Psoas muscle (tissue), 7 donors: ENCODE measurements at regions not wholly inside any gene's neighbourhood (a gene's known extent, or its start where the extent isn't known, plus 50 kb on each side); places are given as distances from the start of the nearest gene placed in this dataset.

ENCODE experiments used
- ATAC-seq, 4 donors: fragments of 200-7000 bp; cut with Tn5 transposase; one replicate each; pipeline ENCODE4 v1.9.1; 2020; ENCODE audit warnings: moderate library complexity in 3 of 4, mild to moderate bottlenecking in 2 of 4
- DNase-seq, 2 donors: peaks; one replicate each; pipeline ENCODE4 v3.0.0-alpha.2; 2020
- H3K27ac ChIP-seq: fragments of 200-600 bp; one replicate; pipeline ENCODE4 v1.8.0; 2022
- H3K27me3 ChIP-seq, 3 donors: fragments of 200-600 bp in 1 of 3; one replicate each; pipeline versions ENCODE4 v1.6.1 to v1.8.0; 2013 to 2022; ENCODE audit warnings: low read length in 2 of 3, mild to moderate bottlenecking in 2 of 3, moderate library complexity in 1 of 3; ENCODE audit not compliant: insufficient read depth in 3 of 3
- H3K36me3 ChIP-seq, 2 donors: fragments of 200-600 bp in 1 of 2; one replicate each; pipeline versions ENCODE4 v1.6.1 to v1.8.0; 2013 to 2022; ENCODE audit warnings: low read depth in 1 of 2, mild to moderate bottlenecking in 1 of 2, moderate library complexity in 1 of 2; ENCODE audit not compliant: insufficient read depth in 1 of 2
- H3K4me1 ChIP-seq: fragments of 200-600 bp; one replicate; pipeline ENCODE4 v1.8.0; 2022
- H3K4me3 ChIP-seq: fragments of 200-600 bp; one replicate; pipeline ENCODE4 v1.8.0; 2022; ENCODE audit warnings: mild to moderate bottlenecking
- H3K9me3 ChIP-seq: fragments of 200-600 bp; one replicate; pipeline ENCODE4 v1.8.0; 2022
- whole genome bisulfite sequencing, 3 donors: extraction: QIAGEN DNeasy Blood & Tissue Kit; methylation state at CpG; one replicate each; pipeline versions ENCODE4 v1.1.6 to v1.1.7; 2013; 5-methylcytosine and 5-hydroxymethylcytosine counted together
- intact Hi-C, 2 donors: fragments of 100-400 bp; cut with DNase I; formaldehyde crosslinking; loops; one replicate each; pipeline versions ENCODE4 v1.11.0 to v1.14.2; 2022
- TF ChIP-seq, protein P1 (sequence below): fragments of 200-600 bp; IDR thresholded peaks from one replicate; pipeline ENCODE4 v1.8.0; 2022; ENCODE audit warnings: antibody characterized with exemption
- donor health status: healthy with polysubstance abuse.
- donor health status: DM: no; HTN: no; CAD: no; lungs with moderate emphysema.
- donor health status: Bipolar disorder and iron deficiency.
- donor health status: healthy.
- donor health status: DM: yes; HTN: yes; CAD: no.
- donor health status: DM: no; HTN: no; CAD: no.
- donor health status: DM: yes; HTN: yes; CAD: no.

DNA sequence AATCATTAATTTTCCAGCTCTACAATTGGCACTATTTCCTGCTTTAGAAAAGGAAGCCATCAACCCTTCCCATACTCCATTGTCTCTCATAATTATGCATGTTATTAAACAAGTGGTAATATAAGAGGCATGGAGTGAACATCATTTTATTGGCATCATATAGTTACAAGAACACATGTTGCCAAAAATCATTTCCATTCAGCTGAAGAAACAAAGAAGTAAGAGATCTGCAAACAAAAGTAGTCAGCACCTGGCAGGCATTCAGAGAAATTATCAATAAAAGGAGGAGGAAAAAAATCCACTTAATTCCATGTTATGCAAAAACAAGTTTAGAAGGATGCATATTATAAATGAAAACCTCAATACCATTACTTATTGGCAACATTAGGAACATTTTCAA lies 1208.2 kb upstream of the C9orf72 start:
- Histone ChIP-seq H3K4me1 (no peaks in the 10 kb centered on the region), H3K36me3 (no peaks in the 10 kb centered on the region), H3K4me3 (no peak overlapping the region), H3K9me3 (no peaks in the 10 kb centered on the region), H3K27ac (no peak overlapping the region), H3K27me3 (no peaks in the 10 kb centered on the region)
- TF ChIP-seq, protein P1, sequence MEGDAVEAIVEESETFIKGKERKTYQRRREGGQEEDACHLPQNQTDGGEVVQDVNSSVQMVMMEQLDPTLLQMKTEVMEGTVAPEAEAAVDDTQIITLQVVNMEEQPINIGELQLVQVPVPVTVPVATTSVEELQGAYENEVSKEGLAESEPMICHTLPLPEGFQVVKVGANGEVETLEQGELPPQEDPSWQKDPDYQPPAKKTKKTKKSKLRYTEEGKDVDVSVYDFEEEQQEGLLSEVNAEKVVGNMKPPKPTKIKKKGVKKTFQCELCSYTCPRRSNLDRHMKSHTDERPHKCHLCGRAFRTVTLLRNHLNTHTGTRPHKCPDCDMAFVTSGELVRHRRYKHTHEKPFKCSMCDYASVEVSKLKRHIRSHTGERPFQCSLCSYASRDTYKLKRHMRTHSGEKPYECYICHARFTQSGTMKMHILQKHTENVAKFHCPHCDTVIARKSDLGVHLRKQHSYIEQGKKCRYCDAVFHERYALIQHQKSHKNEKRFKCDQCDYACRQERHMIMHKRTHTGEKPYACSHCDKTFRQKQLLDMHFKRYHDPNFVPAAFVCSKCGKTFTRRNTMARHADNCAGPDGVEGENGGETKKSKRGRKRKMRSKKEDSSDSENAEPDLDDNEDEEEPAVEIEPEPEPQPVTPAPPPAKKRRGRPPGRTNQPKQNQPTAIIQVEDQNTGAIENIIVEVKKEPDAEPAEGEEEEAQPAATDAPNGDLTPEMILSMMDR, result no peak
- DNase-seq (no peak), ATAC-seq (no peak)
- intact Hi-C loops, result no loop called here

DNA sequence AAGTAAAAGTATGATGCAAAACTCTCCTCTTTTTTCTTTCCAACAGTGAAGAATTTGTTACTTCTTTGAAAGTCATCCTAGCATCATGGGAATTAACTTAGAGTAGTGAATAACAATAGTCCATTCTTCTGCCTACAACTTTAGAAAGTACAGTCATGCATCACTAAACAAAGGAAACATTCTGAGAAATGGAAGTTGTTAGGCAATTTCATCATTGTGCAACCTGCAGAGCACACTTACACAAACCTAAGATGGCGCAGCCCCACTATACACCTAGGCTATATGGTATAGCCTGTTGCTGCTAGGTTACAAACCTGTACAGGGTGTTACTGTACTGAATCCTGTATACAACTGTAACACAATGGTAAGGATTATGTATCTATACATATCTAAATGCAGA lies 1209.3 kb upstream of the C9orf72 start:
- Histone ChIP-seq H3K27ac (no peak overlapping the region), H3K36me3 (no peaks in the 10 kb centered on the region), H3K9me3 (no peaks in the 10 kb centered on the region), H3K4me1 (no peaks in the 10 kb centered on the region), H3K4me3 (no peak overlapping the region), H3K27me3 (no peaks in the 10 kb centered on the region)
- no peak for ATAC-seq
- no peak for DNase-seq
- TF ChIP-seq, protein P1, result no peak
- intact Hi-C loops, result no loop called here
- 94 to 100% (median 96%) methylated on average over 1 of the region's 1 CpG for WGBS, 3 donors

DNA sequence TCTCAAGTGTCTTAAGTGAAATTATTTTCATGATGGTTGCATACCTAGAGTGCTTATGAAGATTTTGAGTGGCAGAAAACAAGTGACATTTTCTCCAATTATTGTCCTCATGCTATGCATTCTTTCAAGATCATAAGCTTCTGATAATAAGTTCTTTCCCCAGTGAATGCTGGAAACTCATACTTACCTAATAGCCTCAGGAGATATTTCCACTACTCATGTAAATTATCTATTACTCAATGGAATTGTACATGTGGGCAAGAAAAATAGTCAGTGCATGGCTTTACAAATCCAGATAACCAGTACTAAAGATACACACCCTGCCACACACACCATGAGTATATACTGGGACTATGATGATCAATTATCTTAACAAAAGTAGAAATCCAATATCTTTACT lies 1219.4 kb upstream of the C9orf72 start:
- intact Hi-C loops, result no loop called here
- Histone ChIP-seq H3K9me3 (no peaks in the 10 kb centered on the region), H3K4me3 (no peak overlapping the region), H3K27ac (no peak overlapping the region), H3K36me3 (no peaks in the 10 kb centered on the region), H3K4me1 (no peaks in the 10 kb centered on the region), H3K27me3 (no peaks in the 10 kb centered on the region)
- DNase-seq, result no peak
- no peak for ATAC-seq
- TF ChIP-seq, protein P1, result no peak

DNA sequence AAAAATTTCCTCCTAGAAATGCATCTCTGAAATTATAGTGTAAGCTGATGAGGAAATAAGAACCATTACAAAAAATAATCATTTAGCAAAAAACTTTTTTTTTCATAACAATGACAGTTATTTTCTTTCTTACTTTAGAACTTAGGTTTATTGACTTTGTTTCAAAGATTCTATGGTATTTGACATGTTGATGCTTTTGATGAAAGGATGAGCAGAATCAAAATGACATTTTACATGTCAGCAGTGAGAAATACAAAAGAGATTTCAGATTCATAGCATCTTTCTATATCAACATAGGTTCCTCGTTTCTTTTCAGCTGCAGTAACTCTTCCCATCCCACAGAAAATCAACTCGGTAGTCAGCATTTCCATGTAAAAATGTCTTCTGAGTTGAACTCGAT lies 1226.6 kb upstream of the C9orf72 start:
- DNase-seq (no peak), ATAC-seq (no peak)
- no peaks in the 10 kb centered on the region for H3K27me3 ChIP-seq
- H3K36me3 ChIP-seq, result no peaks in the 10 kb centered on the region
- H3K4me3 ChIP-seq, result no peak overlapping the region
- no peaks in the 10 kb centered on the region for H3K4me1 ChIP-seq
- H3K9me3 ChIP-seq, result no peaks in the 10 kb centered on the region
- intact Hi-C loops, result no loop called here
- WGBS, 3 donors, result 60 to 64% (median 63%) methylated on average over 3 of the region's 3 CpGs
- H3K27ac ChIP-seq, result no peak overlapping the region
- TF ChIP-seq, protein P1, result no peak

DNA sequence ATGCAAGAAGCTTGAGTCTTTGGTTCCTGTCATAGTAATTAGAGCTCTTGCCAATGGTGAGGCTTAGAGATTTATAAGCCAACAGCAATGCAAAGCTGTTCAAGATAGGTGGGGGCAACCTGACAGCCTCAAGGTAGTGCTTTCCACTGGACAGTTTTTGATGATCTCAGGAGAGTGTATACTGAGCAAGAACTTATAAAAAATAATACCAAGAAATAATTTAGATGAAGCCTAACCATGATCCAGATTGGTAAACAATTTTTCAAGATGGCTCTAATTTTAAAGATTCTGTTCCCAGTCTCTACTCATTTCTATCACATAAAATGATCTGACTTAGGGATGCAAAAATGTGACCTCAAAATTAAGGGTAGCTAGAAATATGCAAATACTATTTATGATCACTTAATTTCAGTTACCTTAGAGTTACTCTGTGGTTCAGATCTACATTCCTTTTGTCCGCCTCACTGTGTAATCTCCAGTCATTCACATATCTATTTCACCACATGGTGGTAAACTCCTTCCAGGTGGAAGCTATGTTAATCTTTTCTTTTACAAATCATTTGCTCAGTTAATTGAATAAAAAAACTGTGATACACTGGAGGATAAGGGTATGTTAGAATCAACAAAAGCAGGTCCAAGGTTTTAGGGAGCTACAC lies 1228.0 kb upstream of the C9orf72 start:
- Histone ChIP-seq H3K4me3 (no peak overlapping the region), H3K4me1 (no peaks in the 10 kb centered on the region), H3K9me3 (no peaks in the 10 kb centered on the region), H3K36me3 (no peaks in the 10 kb centered on the region), H3K27me3 (no peaks in the 10 kb centered on the region), H3K27ac (no peak overlapping the region)
- WGBS, 3 donors, result 79 to 84% (median 80%) methylated on average over 1 of the region's 1 CpG
- TF ChIP-seq, protein P1, result no peak
- DNase-seq (no peak), ATAC-seq (no peak)
- intact Hi-C loops, result no loop called here
